ENCODE measurements at regions not wholly inside any gene's neighbourhood (a gene's known extent, or its start where the extent isn't known, plus 50 kb on each side); places are given as distances from the start of the nearest gene placed in this dataset.
"Not testable (repeated sequence)": the region's sequence is repeated elsewhere in the genome, so short reads cannot be mapped to it uniquely, and the experiment has no call there.

- not testable (repeated sequence) for TF ChIP-seq CTCF (IDR thresholded peaks at IDR 0.05; ENCODE audit: low read depth, low read length); EZH2phosphoT487 (IDR thresholded peaks at IDR 0.05; ENCODE audit: low read depth)
Measured at GRCh38 chr22:27109406-27109805, 452.0 kb downstream of the MIAT start.
